Adrenal gland (tissue), 9 donors: ENCODE measurements at regions not wholly inside any gene's neighbourhood (a gene's known extent, or its start where the extent isn't known, plus 50 kb on each side); places are given as distances from the start of the nearest gene placed in this dataset.
"Not testable (repeated sequence)": the region's sequence is repeated elsewhere in the genome, so short reads cannot be mapped to it uniquely, and the experiment has no call there.

Source experiments
- DNase-seq, 7 donors: peaks; one replicate each; pipeline ENCODE4 v3.0.0-alpha.2; 2019 to 2020
- H3K27ac ChIP-seq, 5 donors: fragments of 200-600 bp; sonication (generic) in 4 of 5; 1 replicate in 3 of 5; 2 replicates in 2 of 5; pipeline versions ENCODE4 v1.5.1 to v1.8.0; 2016 to 2020; ENCODE audit warnings: mild to moderate bottlenecking in 1 of 5
- H3K27me3 ChIP-seq: fragments of 200-600 bp; 2 replicates; pipeline ENCODE4 v1.8.0; 2021
- H3K36me3 ChIP-seq, 2 donors: fragments of 200-600 bp; replicated peaks in 1 of 2; 1 replicate in 1 of 2; 2 replicates in 1 of 2; pipeline versions ENCODE4 v1.5.1 to v1.8.0; 2018 to 2022
- H3K4me1 ChIP-seq, 2 donors: fragments of 200-600 bp; replicated peaks in 1 of 2; 1 replicate in 1 of 2; 2 replicates in 1 of 2; pipeline versions ENCODE4 v1.5.1 to v1.8.0; 2018 to 2021
- H3K4me3 ChIP-seq, 4 donors: fragments of 200-600 bp; sonication (generic) in 3 of 4; one replicate each; pipeline ENCODE4 v1.5.1; 2016 to 2018
- H3K9me3 ChIP-seq, 3 donors: fragments of 200-600 bp; sonication (generic) in 1 of 3; replicated peaks in 1 of 3; 1 replicate in 2 of 3; 2 replicates in 1 of 3; pipeline versions ENCODE4 v1.5.1 to v1.8.0; 2016 to 2021
- POLR2A ChIP-seq, 2 donors: fragments of 450-650 bp; IDR thresholded peaks; one replicate each; pipeline ENCODE4 v1.6.1; 2017; ENCODE audit warnings: antibody characterized with exemption in 2 of 2, mild to moderate bottlenecking in 2 of 2, moderate library complexity in 1 of 2
- whole genome bisulfite sequencing, 4 donors: extraction: QIAGEN DNeasy Blood & Tissue Kit in 2 of 4; methylation state at CpG; one replicate each; pipeline versions ENCODE4 v1.1.5 to v1.1.7; 2013 to 2017; 5-methylcytosine and 5-hydroxymethylcytosine counted together
- intact Hi-C, 2 donors: fragments of 100-400 bp; cut with DNase I; formaldehyde crosslinking; loops; one replicate each; pipeline versions ENCODE4 v1.14.1 to v1.15.0; 2022 to 2023
- TF ChIP-seq, protein P1 (sequence below), 6 experiments: fragments of 450-650 bp in 4 of 6; fragments of 200-600 bp in 2 of 6; sonication (generic) in 1 of 6; IDR thresholded peaks; 1 replicate in 5 of 6; 2 replicates in 1 of 6; pipeline versions ENCODE4 v1.5.1 to v1.8.0; 2016 to 2021; ENCODE audit warnings: antibody characterized with exemption in 6 of 6, mild to moderate bottlenecking in 2 of 6, moderate library complexity in 1 of 6
- donor health status: healthy with polysubstance abuse.
- donor health status: Bipolar disorder and iron deficiency.
- donor health status: DM: yes; HTN: yes; CAD: no.
- donor health status: DM: no; HTN: no; CAD: no.
- donor health status: DM: no; HTN: no; CAD: no.

DNA sequence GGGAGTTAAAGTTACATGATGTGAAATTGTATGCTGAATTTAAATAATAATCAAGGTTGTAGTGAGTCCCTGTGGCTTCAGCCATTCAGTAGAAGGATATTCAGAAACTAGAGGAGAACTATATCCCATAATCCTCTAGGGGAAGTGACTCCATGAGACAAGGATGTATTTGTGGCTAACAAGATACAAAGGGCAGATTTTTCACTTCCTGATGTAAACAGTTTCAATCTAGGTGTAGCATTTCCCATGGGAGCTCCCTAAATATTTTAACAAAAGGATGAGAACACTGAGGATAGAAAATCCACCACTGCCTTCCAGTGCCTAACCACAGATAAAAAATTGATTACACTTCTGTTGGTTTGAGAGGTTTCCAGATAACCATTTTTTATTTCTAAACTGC lies 435.4 kb upstream of the TENM3 start:
- no peak for DNase-seq
- no peaks in the 10 kb centered on the region for H3K4me1 ChIP-seq
- no peak overlapping the region for H3K27ac ChIP-seq
- no peaks in the 10 kb centered on the region for H3K36me3 ChIP-seq
- intact Hi-C loops, result no loop called here
- H3K27me3 ChIP-seq, result no peaks in the 10 kb centered on the region
- no peaks in the 10 kb centered on the region for H3K9me3 ChIP-seq
- H3K4me3 ChIP-seq, result no peak overlapping the region
- no peak for TF ChIP-seq POLR2A (IDR thresholded peaks at IDR 0.05)
- TF ChIP-seq, protein P1, sequence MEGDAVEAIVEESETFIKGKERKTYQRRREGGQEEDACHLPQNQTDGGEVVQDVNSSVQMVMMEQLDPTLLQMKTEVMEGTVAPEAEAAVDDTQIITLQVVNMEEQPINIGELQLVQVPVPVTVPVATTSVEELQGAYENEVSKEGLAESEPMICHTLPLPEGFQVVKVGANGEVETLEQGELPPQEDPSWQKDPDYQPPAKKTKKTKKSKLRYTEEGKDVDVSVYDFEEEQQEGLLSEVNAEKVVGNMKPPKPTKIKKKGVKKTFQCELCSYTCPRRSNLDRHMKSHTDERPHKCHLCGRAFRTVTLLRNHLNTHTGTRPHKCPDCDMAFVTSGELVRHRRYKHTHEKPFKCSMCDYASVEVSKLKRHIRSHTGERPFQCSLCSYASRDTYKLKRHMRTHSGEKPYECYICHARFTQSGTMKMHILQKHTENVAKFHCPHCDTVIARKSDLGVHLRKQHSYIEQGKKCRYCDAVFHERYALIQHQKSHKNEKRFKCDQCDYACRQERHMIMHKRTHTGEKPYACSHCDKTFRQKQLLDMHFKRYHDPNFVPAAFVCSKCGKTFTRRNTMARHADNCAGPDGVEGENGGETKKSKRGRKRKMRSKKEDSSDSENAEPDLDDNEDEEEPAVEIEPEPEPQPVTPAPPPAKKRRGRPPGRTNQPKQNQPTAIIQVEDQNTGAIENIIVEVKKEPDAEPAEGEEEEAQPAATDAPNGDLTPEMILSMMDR (IDR thresholded peaks at IDR 0.05), result no peak

DNA sequence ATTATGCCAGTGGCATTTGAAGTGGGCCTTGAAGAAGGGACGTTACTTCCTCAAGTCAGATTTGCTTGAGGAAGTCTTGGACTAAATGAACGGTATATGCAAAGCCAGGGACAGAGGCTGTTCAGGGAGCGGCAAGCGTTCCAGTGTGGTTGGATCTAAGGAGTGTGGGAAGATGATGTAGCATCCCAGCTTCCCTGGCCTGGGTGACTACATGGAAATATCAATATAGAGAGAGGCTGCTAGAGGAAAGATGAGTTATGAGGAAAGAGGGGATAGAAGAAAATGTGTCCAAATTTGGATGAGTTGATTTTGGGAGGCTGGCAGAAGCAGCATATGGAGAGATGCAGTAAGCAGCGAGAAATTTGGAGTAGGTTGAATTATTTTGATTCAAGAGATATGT lies 432.5 kb upstream of the TENM3 start:
- TF ChIP-seq POLR2A (IDR thresholded peaks at IDR 0.05), result no peak
- TF ChIP-seq, protein P1 (IDR thresholded peaks at IDR 0.05), result no peak
- no peaks in the 10 kb centered on the region for H3K27me3 ChIP-seq
- no peaks in the 10 kb centered on the region for H3K4me1 ChIP-seq
- H3K36me3 ChIP-seq, result no peaks in the 10 kb centered on the region
- 91 to 93% (median 91%) methylated on average over 5 of the region's 5 CpGs for WGBS, 4 donors
- no peak for DNase-seq
- H3K4me3 ChIP-seq, result no peak overlapping the region
- intact Hi-C loops, result no loop called here
- no peaks in the 10 kb centered on the region for H3K9me3 ChIP-seq
- H3K27ac ChIP-seq, result no peak overlapping the region

DNA sequence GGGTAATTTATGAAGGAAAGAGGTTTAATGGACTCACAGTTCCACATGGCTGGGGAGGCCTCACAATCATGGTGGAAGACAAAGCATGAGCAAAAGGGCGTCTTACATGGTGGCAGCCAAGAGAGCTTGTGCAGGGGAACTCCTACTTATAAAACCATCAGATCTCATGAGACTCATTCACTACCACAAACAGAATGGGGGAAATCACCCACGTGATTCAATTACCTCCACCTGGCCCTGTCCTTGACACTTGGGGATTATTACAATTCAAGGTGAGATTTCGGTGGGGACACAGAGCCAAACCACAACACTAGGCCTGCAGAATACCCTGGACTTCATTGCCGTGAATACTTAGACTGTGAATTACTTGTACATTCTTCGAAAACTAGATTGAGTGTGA lies 431.7 kb upstream of the TENM3 start:
- intact Hi-C loops, H3K4me1 ChIP-seq, DNase-seq, H3K36me3 ChIP-seq, H3K4me3 ChIP-seq, H3K27ac ChIP-seq, H3K27me3 ChIP-seq, H3K9me3 ChIP-seq: not testable (repeated sequence)
- WGBS, 4 donors, result 85 to 94% (median 93%) methylated on average over 5 of the region's 5 CpGs

DNA sequence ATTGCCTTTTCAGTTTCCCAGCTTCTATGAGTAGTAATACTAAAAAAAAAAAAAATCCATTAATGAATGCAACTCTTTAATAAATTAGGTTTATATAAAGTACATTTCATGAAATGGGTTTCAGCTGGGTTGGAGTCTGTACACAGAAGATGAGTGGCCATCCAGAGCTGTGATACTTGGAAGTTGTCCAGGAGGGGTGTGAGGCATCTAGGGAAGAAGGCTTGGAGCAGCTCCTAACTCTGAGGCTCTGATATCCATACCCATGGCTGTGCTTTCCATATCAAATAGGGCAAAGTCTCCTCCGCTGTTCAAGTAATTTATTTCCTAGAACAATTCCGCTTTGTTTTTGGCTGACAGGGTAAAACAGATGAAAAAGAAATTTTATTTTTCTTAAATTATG lies 423.3 kb upstream of the TENM3 start:
- DNase-seq, result peak in 2 of 7 donors; percentile 8 to 14
- 74 to 89% (median 88%) methylated on average over 2 of the region's 2 CpGs for WGBS, 4 donors
- H3K27ac ChIP-seq, result no peak overlapping the region
- H3K27me3 ChIP-seq, result no peaks in the 10 kb centered on the region
- intact Hi-C loops, result no loop called here
- H3K36me3 ChIP-seq, result no peaks in the 10 kb centered on the region
- no peak for TF ChIP-seq POLR2A (IDR thresholded peaks at IDR 0.05)
- TF ChIP-seq, protein P1 (IDR thresholded peaks at IDR 0.05), result no peak
- H3K4me1 ChIP-seq, result peaks cover 0 to 11% of the 10 kb centered on the region in 2 donors
- H3K4me3 ChIP-seq, result no peak overlapping the region
- H3K9me3 ChIP-seq, result no peaks in the 10 kb centered on the region

DNA sequence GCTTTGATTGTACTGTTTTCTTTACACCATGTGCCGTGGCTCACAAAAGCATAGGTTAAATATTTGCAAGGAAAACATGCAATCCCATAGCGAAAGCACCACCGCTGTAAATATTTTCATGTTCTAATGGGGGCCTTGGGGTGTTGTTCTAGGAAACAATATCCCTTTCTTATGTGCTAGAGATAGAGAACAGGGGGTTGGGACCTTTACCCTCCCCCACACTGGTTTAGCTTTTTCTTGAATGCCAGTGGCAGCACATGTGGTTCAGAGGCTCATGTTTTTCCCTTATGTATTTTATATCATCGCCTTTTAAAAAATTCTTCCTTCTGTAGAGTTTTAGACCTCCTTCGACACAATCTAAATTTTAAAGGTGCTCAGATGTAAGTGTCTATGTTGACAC lies 422.6 kb upstream of the TENM3 start:
- Histone ChIP-seq H3K9me3 (no peaks in the 10 kb centered on the region), H3K27ac (no peak overlapping the region), H3K36me3 (no peaks in the 10 kb centered on the region), H3K27me3 (no peaks in the 10 kb centered on the region), H3K4me3 (no peak overlapping the region), H3K4me1 (peaks cover 0 to 11% of the 10 kb centered on the region in 2 donors)
- WGBS, 4 donors, result 78 to 85% (median 85%) methylated on average over 5 of the region's 5 CpGs
- no peak for DNase-seq
- intact Hi-C loops, result no loop called here
- TF ChIP-seq, protein P1 (IDR thresholded peaks at IDR 0.05), result no peak
- TF ChIP-seq POLR2A (IDR thresholded peaks at IDR 0.05), result no peak
